ENCODE measurements at regions not wholly inside any gene's neighbourhood (a gene's known extent, or its start where the extent isn't known, plus 50 kb on each side); places are given as distances from the start of the nearest gene placed in this dataset.

DNA sequence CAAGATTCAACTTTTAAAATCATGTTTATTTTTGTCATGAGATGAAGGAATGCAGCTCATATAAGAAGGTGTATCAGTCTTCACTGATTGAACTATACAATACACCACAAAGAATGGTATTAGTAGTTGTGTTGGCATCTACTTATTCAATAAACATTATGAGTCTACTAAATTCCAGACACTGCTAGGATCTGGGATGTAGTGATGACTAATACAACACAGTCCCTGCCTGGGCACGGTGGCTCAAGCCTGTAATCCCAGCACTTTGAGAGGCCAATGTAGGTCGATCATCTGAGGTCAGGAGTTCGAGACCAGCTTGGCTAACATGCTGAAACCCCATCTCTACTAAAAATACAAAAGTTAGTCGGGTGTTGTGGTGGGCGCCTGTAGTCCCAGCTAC lies 171.4 kb upstream of the NFIB start:
- H3K9ac ChIP-seq (ENCODE audit: insufficient read depth in 1 of 2, low read depth in 2 of 2, low read length in 2 of 2) = no peak overlapping the region
- no peaks in the 10 kb centered on the region; a peak in 3 of 5 replicates for H3K4me1 ChIP-seq (replicated peaks in 1 of 2; ENCODE audit: control insufficient read depth in 2 of 2, insufficient read depth in 2 of 2, low read length in 2 of 2)
- H3K9me3 ChIP-seq (replicated peaks; ENCODE audit: control insufficient read depth, insufficient read depth, low read depth, low read length) = no peaks in the 10 kb centered on the region
- no peak overlapping the region for H2AFZ ChIP-seq (ENCODE audit: low read depth, low read length)
- no peak overlapping the region for H3K4me2 ChIP-seq (ENCODE audit: insufficient read depth, low read length)
- H3K9me1 ChIP-seq (ENCODE audit: control insufficient read depth, insufficient read depth, low read length) = no peaks in the 10 kb centered on the region
- no peaks in the 10 kb centered on the region for H3K79me2 ChIP-seq (ENCODE audit: control insufficient read depth, insufficient read depth, low read length)
- BruUV-seq (replicated peaks) = no TSS peak
- H4K20me1 ChIP-seq (replicated peaks; ENCODE audit: control insufficient read depth, insufficient read depth, low read length) = no peaks in the 10 kb centered on the region
- ATAC-seq (no peak), FAIRE-seq (no peak), DNase-seq (ENCODE audit: extremely low read depth in 1 of 4, low spot score in 3 of 4) (no peak)
- in situ Hi-C loops (cut with MboI) = no loop called here
- no peak overlapping the region for H3K4me3 ChIP-seq
- H3K36me3 ChIP-seq (ENCODE audit: control insufficient read depth, insufficient read depth, low read length) = no peaks in the 10 kb centered on the region
- H3K27me3 ChIP-seq (ENCODE audit: control insufficient read depth in 2 of 2, insufficient read depth in 2 of 2, low read length in 2 of 2) = no peaks in the 10 kb centered on the region
- no peak overlapping the region for H3K27ac ChIP-seq (ENCODE audit: extremely low read depth, low read depth, low read length)
- intact Hi-C loops (cut with micrococcal nuclease) = no loop called here
- ChIA-PET CTCF (ENCODE audit: low intra/inter-chr PET ratio) (no interaction called here), POLR2A (no interaction called here)
- 43% methylated on average over 4 of the region's 5 CpGs for WGBS (ENCODE audit: insufficient coverage, low coverage, missing lambda C conversion rate)
- no peak for TF ChIP-seq RBBP5 (IDR thresholded peaks at IDR 0.05; ENCODE audit: borderline replicate concordance, insufficient read depth, low read length, poor library complexity, severe bottlenecking)
- no peak for TF ChIP-seq MYNN (IDR thresholded peaks at IDR 0.05)
- TF ChIP-seq MYNN (CRISPR knock-in tag; IDR thresholded peaks at IDR 0.05) = no peak
- no peak for TF ChIP-seq FOXJ2 (tag; IDR thresholded peaks at IDR 0.05)
- TF ChIP-seq NCOA2 (IDR thresholded peaks at IDR 0.05; ENCODE audit: partially characterized antibody in 2 of 2) = no peak
- no peak for TF ChIP-seq ARID1B (IDR thresholded peaks at IDR 0.05)
- TF ChIP-seq RB1 (IDR thresholded peaks at IDR 0.05; ENCODE audit: low read depth) = no peak
- TF ChIP-seq JUNB (CRISPR knock-in tag; conservative IDR thresholded peaks at IDR 0.05) = no peak
- TF ChIP-seq EP400 (IDR thresholded peaks at IDR 0.05) = no peak
- no peak for TF ChIP-seq POLR2H (tag; IDR thresholded peaks at IDR 0.05; ENCODE audit: low read depth)
- no peak for TF ChIP-seq KLF16 (IDR thresholded peaks at IDR 0.05)
- TF ChIP-seq, protein P1, sequence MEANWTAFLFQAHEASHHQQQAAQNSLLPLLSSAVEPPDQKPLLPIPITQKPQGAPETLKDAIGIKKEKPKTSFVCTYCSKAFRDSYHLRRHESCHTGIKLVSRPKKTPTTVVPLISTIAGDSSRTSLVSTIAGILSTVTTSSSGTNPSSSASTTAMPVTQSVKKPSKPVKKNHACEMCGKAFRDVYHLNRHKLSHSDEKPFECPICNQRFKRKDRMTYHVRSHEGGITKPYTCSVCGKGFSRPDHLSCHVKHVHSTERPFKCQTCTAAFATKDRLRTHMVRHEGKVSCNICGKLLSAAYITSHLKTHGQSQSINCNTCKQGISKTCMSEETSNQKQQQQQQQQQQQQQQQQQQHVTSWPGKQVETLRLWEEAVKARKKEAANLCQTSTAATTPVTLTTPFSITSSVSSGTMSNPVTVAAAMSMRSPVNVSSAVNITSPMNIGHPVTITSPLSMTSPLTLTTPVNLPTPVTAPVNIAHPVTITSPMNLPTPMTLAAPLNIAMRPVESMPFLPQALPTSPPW (CRISPR knock-in tag; IDR thresholded peaks at IDR 0.05) = no peak
- no peak for TF ChIP-seq FUS (optimal IDR thresholded peaks at IDR 0.05; ENCODE audit: low read depth, low read length)
- TF ChIP-seq ZC3H8 (IDR thresholded peaks at IDR 0.05) = no peak
- no peak for TF ChIP-seq NR2C1 (IDR thresholded peaks at IDR 0.05)
- no peak for TF ChIP-seq NR2C1 (tag; IDR thresholded peaks at IDR 0.05)
- no peak for TF ChIP-seq HSF4 (CRISPR knock-in tag; IDR thresholded peaks at IDR 0.05; ENCODE audit: borderline replicate concordance)
- TF ChIP-seq, protein P2, sequence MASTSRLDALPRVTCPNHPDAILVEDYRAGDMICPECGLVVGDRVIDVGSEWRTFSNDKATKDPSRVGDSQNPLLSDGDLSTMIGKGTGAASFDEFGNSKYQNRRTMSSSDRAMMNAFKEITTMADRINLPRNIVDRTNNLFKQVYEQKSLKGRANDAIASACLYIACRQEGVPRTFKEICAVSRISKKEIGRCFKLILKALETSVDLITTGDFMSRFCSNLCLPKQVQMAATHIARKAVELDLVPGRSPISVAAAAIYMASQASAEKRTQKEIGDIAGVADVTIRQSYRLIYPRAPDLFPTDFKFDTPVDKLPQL (IDR thresholded peaks at IDR 0.05; ENCODE audit: extremely low read depth, insufficient read length) = no peak
- TF ChIP-seq HNRNPK (IDR thresholded peaks at IDR 0.05; ENCODE audit: low read depth, low read length, poor library complexity, severe bottlenecking) = no peak
- TF ChIP-seq ZNF699 (CRISPR knock-in tag; IDR thresholded peaks at IDR 0.05; ENCODE audit: insufficient replicate concordance) = no peak
- TF ChIP-seq, protein P3, sequence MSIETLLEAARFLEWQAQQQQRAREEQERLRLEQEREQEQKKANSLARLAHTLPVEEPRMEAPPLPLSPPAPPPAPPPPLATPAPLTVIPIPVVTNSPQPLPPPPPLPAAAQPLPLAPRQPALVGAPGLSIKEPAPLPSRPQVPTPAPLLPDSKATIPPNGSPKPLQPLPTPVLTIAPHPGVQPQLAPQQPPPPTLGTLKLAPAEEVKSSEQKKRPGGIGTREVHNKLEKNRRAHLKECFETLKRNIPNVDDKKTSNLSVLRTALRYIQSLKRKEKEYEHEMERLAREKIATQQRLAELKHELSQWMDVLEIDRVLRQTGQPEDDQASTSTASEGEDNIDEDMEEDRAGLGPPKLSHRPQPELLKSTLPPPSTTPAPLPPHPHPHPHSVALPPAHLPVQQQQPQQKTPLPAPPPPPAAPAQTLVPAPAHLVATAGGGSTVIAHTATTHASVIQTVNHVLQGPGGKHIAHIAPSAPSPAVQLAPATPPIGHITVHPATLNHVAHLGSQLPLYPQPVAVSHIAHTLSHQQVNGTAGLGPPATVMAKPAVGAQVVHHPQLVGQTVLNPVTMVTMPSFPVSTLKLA (conservative IDR thresholded peaks at IDR 0.05) = no peak

Data from K562 (cell line).